HG02943 (cell line): ENCODE measurements at regions not wholly inside any gene's neighbourhood (a gene's known extent, or its start where the extent isn't known, plus 50 kb on each side); places are given as distances from the start of the nearest gene placed in this dataset.
"Not testable (repeated sequence)": the region's sequence is repeated elsewhere in the genome, so short reads cannot be mapped to it uniquely, and the experiment has no call there.

Experiments
- ATAC-seq: cut with Tn5 transposase; IDR thresholded peaks from one replicate; pipeline ENCODE4 v1.9.1; 2021; ENCODE audit warnings: mild to moderate bottlenecking, low read depth, moderate library complexity; ENCODE audit not compliant: unreplicated experiment

DNA sequence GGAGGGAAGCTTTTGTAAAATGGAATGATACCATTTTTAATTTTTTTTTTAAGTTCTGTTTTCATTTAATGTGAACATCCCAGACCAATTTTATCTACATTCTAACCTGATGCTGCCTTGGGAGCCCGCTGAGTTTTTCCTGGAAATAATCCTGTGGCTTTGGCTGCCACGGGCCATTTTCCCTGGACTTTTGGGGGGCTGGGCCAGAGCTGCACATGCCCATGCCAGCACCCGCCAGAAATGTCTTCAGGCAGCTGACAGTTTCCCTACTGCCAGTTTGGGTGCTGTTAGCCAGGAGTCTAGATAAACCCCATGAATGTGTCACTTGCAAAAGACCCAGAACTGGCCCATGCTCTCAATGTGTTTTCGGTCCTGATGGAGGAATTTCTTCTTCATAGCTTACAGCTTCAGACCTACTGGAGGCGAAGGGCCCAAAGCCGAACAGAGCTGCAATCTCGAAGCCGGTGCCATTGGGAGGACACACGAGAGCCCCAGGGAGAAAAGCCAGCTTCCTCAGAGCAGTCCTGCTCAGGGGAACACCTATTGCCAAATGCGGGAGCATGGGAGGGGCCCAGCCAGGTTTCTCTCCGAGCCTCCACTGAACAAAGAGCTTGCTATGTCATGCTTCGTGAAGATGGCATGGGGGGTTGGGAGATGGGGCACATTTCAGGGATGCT is 444.2 kb upstream of the MKI67 start:
- no peak for ATAC-seq

DNA sequence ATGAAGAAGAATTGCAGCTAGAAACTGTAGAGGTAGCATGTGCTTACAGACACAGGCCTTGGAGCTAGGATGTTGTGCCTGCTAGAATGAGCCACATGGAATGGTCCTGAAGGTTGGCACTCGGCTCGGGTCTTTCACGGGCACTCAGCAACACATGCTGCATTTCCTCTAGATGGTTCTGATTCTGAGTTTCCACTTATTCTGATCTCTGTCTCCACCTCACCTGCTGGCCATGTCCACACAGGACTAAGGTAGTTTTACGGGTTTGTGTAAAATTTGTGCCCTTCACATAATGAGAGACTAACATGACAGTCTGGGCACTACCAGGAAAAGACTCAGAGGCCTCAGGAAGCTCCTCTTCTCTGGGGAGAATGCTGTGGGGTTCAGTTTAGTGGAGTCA is 444.8 kb upstream of the MKI67 start:
- ATAC-seq, result no peak

DNA sequence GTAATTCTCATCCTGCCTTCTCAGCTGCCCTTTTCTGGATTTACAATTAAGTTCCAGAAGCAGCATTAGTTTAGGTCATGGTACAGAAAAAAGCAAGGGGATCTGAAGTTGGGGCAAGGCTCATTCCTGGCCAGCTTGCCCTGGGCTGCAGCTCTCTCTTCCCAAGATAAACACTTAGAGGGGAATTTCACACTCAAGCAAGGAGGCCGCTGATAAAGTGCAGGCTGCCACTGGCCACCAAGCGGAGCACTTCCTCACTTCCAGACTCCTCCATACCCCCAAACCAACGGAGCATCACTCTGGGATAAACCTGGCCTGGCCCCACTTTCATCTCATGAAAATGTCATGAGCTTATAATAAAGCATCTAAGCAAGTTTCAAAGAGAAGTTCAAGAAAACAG is 445.5 kb upstream of the MKI67 start:
- ATAC-seq, result no peak

DNA sequence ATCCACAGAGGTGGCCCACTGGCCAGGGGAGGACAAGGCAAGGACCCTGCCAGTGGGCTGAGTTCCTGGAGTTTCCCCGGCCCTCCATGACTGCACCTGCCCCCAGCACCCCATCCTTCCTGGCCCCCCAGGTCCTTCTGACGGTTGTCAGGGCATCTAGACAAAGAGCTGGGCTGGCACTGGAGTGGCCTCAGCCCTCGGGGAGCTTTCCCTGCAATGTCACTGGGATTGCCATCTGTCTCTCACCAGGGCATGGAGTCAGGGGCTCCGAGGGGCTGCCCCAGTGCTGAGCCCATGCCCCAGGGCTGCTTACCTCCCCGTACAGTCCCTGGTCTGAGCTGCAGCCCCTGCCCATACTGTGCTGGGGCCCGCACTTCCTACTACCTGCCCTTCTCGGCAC is 446.5 kb upstream of the MKI67 start:
- ATAC-seq, result no peak

DNA sequence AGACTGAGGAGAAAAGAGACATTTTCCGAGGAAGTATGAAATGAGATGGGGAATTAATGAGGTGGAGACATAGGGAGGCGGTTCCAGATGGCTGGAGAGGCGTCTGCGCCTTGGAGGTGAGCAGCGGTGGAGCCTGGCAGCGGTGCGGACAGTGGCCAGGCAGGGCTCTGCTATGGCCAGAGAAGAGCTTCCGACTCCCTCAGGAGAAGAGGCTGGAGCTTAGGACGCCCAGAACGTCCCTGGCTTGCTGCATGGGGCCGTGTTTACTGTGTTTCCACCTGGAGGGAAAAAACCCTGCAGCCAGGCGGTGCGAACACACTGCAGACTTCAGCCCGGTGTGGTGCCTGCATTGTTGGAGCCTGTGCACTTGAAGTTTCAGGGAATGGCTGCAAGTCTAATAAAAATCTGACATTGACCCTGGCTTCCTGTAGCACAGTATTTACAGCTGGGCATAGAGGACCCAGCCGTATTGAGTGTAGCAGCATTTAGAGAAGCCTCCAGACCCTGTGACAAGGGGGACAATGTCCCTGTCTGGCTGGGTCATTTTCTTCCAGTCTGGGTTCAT is 447.1 kb upstream of the MKI67 start:
- no peak for ATAC-seq

DNA sequence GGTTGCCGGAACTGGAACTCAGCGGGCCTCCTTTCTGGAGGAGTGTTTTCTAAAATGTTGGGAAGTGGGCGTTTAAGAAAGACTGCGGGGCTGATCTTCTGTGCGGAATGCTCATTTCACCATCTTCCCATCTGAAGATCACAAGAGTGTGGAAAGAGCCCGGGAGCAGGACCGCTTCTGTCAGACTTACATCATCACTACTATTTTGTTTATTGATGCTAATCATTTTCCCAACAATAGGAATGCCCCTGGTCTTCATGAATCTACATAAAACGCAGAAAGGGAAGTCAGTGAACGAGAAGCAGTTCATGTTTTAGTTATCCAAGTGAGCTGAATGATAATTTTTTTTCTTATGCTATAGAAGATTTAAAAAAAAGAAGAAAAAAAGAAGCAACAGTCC is 447.8 kb upstream of the MKI67 start:
- ATAC-seq, result no peak

DNA sequence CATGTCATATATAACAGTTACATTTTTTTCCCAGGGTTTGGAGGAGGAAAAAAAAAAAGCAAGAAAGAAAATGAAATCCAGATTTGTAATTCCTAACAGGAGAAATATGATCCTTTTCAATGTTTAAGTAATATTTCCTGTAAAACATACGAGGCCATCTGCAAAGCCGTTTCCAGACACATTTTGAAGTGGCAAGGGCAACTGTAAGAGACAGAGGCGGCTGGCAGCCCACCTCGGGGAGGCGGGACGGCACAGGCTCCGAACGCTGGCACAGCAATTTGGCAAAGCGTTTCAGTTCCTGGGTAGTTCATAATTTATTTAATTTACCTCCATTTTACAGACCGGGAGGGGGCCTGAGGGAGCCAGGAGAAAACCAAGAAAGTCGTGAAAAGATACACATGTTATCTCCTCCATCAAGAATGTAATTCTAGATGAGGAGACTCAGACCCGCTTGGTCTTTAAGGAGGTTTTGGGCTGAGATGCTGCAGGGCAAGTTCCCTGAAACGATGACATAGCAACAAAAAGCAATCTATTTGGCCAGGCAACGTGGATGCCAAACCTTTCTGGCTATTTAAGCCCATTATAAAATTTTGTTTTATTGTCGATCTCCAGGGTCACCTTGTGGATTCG is 448.5 kb upstream of the MKI67 start:
- ATAC-seq, result no peak

DNA sequence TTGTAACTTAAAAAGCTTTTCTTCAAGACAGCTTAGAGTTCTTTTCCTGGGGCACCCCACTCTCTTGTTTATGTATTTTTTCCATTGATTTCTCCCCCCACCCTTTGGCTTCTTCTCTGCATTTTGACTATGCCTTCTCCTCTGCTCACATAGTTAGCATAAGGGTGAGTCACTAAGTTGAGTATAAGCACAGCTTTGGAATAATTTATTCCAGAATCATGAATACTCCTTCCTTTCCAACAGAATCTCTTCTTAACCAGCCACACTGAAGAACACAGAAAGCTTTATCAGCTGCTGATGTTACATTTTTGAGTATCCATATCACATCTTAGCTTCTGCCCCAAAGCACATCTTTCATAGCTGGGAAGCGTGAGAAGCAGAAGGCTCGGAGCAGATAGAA is 449.5 kb upstream of the MKI67 start:
- no peak for ATAC-seq

DNA sequence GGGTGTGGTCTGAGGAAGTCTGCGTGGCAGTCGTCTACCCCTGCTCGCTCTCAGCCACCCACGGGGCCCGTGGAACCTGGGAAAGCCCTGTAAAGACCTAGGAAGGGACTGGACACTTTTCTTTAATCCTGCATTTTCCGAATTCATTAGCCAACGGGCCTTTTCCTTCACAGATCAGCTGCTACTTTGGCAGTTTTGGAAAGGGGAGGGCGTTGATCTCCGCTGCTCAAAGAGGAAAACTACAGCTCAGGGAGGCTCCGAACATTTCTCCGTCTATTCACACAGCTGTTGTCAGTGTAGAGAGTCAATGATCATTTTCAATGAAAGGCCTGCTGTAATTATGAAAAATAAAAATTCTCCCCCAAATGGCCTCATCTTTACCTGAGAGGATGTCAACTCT is 450.1 kb upstream of the MKI67 start:
- ATAC-seq, result no peak

DNA sequence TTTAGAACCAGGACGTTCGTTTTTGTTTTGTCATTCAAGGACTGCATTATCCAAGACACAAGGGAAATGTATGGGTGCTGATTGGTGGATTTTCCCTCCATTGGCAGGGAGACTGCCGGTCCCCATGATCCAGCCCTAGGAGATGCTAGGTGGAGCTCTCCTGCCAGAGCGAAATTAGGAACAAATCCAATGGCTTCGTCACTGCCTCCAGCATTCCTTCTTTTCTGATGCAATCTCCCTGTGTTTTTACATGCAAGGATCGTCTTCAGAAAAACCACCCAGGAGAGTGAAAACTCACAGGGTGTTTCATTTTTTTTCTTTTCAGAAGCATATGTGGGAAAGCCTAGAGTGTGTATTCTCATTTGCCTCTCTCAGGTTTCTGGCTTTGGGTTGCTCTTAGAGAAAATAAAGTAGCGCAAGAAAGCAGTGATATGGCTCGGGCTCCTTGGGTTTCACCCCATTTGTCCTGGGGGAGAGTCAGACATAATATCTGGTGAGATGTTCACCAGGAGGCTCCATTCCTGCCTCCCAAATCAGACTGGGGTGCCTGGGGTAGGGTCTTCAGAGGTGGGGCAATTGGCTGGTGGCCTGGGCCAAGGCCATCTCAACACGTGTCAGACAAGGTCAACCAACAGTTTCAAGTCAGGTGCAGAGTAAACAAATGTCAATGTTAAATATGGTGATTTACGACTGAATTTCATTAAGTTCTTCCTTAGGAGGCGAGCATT is 450.9 kb upstream of the MKI67 start:
- ATAC-seq, result no peak

DNA sequence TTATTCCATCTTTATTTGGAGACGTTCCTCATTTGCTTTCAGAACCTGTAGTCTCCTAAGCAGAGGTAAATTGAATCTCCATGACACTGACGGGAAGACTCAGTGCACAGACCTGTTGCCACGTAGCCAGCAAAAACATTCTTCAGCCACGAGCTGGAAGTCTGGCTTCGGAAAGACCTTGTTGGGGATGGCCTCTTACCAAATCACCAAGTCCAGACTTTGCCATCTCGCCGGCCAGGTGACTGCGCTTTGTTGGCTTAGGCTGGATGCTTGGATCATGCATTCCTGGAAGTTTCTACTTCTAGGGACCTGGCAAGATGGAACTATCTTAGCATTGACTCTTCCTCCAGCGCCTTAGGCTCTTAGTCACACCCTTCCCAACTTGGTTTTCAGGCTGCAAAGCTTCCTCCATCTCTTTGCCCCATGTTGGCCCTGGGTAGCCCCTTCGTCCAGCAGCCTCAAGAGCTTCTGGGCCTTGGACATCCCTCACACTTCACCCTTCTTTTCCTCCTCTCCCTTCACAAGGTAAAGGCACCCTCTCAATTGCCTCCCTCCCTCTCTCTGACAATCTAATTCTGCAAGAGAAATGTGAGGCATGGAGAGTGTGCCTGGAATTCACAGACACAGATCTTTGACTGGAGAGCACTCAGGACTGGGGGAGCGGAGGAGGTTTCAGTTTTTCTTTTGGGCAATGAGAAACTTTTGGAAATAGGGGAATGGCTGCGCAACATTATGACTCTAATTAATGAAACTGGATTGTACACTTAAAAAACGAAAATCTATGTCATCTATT is 451.9 kb upstream of the MKI67 start:
- ATAC-seq, result no peak

DNA sequence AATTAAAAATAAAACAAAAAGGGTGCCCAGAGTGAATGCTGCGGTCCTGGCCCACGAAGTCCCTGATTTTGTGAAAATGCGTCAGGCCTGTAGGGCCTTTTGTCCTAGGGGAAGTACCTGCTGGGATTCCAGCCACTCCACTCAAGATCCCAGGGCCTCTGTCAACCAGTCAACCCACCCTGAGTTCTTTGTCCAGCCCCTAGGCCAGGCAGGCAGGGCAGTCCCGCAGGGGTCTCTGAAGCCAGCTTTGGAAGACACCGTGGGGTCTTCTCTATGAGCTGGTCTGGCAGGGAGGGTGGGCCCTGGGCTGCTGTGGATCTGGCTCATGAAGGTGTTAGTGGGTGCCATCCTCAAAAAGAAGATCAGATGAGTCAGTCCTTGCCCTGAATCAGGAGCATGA is 452.5 kb upstream of the MKI67 start:
- no peak for ATAC-seq

DNA sequence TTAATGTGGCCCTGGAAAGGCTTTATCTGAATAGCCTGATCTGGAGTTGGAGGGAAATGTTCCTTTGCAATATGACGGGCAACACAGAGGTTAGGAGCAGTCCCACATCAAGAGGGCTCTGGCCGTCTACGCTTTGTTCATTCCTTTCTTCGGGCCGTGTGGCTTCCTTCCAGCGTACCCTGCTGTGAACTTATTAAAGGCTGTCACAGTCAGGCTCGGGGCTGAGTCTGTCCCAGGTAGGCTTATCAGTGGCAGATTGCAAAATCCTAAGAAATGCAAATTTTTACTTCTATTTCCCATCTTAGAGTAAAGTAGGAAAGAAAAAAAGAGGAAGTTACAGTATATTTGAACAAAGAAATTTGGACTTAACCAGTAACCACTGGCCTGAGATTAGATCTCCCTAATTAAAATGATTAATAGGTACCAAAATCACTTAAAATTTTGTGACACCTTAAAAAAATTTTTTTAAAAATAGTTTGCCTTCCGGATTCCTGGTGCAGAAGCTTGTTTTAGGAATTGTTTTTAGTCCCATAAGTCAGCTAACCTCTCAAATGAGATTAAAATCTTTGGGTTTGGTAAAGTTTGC is 453.1 kb upstream of the MKI67 start:
- no peak for ATAC-seq

DNA sequence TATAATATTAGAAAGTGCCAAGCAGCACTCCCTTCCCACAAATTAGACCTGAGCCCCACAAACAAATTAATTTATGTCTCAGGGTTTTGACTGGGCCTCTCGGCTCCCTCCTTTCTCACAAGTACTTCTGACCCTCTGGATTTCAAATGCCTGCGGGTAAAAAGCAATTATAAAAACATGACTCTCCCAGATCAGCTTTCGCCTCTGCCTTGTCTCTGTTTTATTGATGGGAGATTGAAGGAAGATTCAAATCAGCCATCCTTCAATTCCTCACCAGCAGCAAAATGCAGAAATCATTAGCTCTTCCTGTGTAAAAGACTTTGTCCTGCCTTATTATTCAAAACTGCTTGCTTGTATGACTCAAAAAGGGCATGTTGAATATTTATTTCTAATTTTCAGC is 453.7 kb upstream of the MKI67 start:
- no peak for ATAC-seq

DNA sequence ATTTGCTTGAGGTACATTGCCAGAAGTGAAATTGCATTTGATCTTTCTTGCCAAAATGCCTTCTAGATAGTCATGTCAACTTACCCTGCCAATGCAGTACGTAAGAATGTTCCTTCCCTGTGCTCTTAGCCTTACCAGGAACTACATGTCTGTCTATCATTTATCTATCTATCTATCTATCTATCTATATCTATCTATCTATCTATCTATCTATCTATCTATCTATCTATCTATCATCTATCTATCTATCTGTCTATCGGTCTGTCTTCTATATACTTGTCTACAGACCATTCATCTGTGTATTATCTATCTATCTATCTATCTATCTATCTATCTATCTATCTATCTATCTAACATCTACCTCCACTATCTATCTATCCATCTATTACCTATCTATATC is 456.9 kb upstream of the MKI67 start:
- not testable (repeated sequence) for ATAC-seq

DNA sequence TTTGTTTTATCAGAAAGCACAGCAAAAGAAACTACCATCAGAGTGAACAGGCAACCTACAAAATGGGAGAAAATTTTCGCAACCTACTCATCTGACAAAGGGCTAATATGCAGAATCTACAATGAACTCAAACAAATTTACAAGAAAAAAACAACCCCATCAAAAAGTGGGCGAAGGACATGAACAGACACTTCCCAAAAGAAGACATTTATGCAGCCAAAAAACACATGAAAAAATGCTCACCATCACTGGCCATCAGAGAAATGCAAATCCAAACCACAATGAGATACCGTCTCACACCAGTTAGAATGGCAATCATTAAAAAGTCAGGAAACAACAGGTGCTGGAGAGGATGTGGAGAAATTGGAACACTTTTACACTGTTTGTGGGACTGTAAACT is 460.4 kb upstream of the MKI67 start:
- not testable (repeated sequence) for ATAC-seq

DNA sequence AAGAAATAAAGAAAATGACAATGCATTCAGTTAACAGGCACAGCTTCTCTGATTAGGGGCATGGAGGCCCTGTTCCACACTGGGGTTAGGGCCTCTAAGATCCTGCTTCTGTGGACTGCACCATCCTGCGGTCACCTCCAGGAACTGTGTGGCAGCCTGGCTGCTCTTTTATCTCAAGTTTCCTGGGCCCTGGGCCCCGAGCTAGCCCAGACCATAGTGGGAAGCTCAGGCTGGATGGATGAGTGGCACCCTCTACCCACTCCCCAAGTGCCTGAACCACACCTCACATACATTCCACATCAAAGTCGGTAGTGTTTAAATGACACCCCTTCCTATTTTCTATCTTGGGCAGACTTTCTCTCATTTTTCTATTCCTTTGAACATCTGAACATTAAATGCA is 461.5 kb upstream of the MKI67 start:
- ATAC-seq, result no peak

DNA sequence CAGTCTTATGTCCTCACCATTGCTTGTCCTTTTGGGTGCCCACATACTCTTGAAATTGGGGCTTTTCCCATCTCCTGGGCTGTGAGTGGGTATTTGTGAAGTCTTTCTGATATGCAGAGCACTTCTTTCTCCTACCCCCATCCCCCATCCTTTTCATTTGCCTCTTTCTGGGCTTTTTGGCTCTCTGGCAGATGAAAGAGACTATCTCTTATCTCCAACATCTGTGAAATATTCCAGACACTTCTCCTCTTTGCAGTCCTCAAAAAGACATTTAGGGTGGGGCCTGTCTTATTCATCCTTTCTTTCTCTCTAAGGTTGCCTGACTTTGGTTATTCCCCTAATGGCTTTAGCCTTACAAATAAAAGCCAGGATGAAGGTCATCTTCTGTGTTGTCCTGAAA is 462.2 kb upstream of the MKI67 start:
- no peak for ATAC-seq

DNA sequence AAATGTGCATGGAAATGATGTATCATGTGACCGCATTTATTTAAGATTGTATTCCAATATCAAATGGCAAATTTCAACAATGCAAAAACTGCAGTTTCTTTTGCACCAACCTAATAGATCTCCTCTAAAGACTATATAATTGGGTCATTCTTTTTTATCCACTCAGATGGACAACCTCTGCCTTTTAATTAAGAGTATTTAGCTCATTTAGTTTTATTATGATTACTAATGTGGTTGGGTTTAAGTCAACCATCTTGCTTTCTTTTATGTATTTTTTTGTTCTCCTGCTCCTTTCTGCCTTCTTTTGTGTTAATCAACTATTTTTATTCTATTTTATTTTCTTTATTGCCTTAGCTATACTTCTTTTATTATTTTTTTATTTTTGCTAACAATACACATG is 468.5 kb upstream of the MKI67 start:
- no peak for ATAC-seq

DNA sequence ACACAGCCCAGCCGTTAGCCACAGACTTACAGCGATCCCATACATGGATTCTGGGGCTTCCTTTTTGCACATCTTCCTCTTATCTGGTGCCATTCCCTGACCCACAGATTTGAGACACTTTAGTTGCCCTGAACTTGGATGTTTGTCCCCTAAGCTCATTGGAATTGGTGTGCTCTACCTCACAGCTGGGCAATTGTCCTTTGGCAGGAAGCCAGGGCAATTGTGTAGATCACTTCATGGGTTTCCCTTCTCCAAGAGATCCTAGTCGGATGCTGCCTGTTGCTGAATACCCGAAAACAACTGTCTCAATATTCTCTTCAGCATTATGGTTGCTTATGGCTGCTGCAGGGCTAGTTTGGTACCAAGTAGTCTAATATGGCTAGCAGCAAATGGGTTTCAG is 470.7 kb upstream of the MKI67 start:
- no peak for ATAC-seq

DNA sequence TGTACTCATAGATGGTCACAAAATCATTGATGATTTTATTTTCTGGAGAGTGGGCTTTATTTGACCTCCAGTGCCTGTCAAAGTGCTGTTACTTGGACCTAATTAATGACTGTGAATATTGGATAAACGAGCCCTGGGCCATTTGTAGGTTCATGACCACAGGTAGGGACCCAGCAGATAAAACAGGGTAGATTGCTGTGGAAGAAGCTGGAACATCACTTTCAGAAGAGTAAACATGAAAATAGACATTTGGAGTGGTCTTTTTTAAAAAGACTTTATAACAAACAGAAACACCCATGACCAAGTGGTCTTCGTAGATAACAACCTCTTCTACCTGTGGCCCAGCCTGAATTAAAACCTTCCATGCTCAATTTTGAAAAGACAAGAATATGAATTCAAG is 472.8 kb upstream of the MKI67 start:
- no peak for ATAC-seq
